DMS114 treated with DMSO at 0.1 percent for 48 hours (cell line): ENCODE measurements at regions not wholly inside any gene's neighbourhood (a gene's known extent, or its start where the extent isn't known, plus 50 kb on each side); places are given as distances from the start of the nearest gene placed in this dataset.
"Not testable (repeated sequence)": the region's sequence is repeated elsewhere in the genome, so short reads cannot be mapped to it uniquely, and the experiment has no call there.

ENCODE experiments used
- DNase-seq: peaks from one replicate; lab custom pipeline; 2025; ENCODE audit not compliant: unreplicated experiment; lab: John Stamatoyannopoulos, UW

DNA sequence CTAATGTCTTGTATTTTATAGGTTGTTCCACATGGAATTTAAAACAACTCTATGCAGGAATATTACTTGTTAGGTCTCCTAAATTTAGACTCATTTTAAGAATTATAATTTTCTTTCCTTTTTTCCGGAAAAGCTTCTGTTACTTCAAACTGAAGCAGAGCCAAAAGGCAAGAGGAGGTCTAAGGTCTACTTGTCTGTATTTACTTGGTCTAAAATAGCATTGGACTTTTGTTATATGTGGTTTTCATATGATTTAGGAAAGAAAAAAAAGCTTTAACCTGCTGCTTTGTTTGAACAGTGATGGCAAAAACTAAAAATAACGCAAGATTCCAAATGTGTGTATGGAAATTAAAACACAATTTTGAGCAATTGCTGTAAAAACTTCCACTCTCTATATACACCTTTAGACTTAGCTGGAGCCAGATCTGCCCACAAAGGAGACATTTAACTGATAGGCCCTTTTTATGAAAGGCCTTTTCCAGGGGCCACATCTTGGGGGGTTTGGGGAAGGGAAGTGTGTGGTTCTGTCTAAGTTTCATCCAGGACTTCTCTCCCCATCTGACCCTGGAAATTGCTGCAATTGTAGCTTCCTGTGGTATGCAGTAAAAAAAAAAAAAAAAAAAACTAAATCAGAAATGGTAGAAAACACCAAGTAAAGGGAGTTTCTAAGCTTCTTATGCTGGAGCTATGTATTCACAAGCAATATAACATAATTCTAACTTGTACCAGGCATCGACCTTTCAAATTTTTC lies 307.7 kb upstream of the MEF2C start:
- DNase-seq, result no peak

DNA sequence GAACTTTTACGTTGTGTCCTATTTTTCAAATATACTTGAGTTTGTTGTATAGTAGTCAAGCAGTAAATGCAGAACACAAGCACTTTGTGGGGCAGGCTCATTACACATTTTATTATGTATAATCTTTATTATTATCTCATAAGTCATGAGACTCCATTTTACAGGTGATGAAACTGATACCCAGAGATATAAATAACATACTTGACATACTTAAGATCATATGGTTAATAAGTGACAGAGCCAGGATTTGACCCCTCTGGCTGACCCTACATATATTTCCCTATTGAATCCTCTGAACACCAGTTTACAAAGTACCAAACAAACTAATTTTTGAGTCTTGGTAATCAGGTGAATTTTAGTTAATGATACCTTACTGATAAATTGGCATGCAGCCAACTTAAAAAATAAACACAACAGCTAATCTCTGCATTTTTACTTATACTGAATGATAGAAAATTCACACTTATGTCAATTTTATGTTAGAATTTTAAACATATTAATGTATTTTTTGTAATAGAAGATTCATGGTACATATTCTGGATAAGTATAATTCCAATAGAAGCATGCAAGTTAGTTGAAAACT lies 305.0 kb upstream of the MEF2C start:
- no peak for DNase-seq

DNA sequence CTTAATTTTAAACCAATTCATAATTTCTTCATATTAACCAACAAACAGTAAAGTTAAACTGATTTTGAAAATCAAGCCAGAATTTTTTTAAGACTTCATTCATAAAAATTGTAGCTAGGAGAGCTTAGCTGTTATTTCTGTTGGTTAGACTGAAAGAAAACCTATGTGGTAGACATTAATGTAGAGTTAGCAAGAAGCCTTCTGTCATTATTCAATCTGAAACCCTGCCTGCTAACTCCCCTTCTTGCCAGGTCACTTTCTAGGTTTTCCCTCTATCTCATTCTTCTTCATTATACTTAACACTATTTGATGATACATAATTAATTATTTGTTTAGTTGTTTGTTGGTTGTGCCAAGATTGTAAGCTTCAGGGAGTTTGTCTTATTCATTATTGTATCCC lies 304.3 kb upstream of the MEF2C start:
- DNase-seq, result no peak

- no peak for DNase-seq
These were observed 298.6 kb upstream of the MEF2C start for GRCh38 chr5:89181546-89181945.

- DNase-seq, result no peak
These were observed 296.7 kb upstream of the MEF2C start for GRCh38 chr5:89179731-89180130.

GRCh38 chr5:89178541-89178940 lies 295.6 kb upstream of the MEF2C start:
- DNase-seq, result no peak

- no peak for DNase-seq
These were observed 290.5 kb upstream of the MEF2C start for GRCh38 chr5:89173528-89173927.

- no peak for DNase-seq
These were observed 285.8 kb upstream of the MEF2C start for GRCh38 chr5:89168766-89169165.

- DNase-seq, result not testable (repeated sequence)
These were observed 281.7 kb upstream of the MEF2C start for GRCh38 chr5:89164703-89165102.

GRCh38 chr5:89156226-89156625 lies 273.2 kb upstream of the MEF2C start:
- DNase-seq, result no peak

GRCh38 chr5:89147031-89147430 lies 264.0 kb upstream of the MEF2C start:
- no peak for DNase-seq

GRCh38 chr5:89137148-89137547 lies 254.2 kb upstream of the MEF2C start:
- DNase-seq, result no peak

GRCh38 chr5:89133975-89134374 lies 251.0 kb upstream of the MEF2C start:
- DNase-seq, result no peak

GRCh38 chr5:89133129-89133528 lies 250.1 kb upstream of the MEF2C start:
- no peak for DNase-seq

DNA sequence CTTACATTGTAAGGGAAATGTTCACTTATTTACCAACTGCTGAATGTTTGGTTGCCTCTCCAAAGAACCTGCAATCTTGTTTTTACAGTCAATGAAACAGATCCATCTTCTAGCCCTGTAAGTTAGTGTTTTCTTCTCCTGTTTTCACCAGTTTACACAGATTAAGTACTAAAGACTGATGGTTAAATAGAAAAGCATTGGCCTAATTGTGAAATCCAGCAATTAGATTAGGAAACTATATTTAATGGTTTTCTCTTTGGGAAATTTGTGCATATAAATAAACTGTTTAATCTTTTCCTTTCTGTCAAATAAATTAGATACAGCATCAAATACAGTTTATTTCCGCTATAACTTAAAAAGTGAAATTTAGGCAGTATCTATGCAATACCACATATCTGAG lies 247.9 kb upstream of the MEF2C start:
- no peak for DNase-seq

DNA sequence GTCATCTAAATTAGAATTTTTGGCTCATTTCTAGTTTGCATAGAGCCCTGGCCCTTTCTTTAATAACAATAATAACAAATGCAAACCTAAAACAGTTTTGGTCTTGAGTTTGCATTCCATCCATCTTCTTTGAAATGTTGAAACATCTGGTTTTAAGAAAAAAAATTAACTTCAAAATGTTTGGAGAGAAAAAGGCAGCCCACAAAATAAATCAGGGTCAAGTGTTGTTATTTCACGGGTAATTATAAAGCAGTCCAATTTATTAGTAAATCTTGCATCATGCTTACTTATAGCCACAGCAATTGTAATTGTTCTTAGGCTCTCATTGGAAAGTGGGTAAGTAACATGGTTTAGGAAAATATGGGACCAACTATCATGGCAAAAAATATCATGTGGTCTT lies 247.0 kb upstream of the MEF2C start:
- DNase-seq, result no peak

DNA sequence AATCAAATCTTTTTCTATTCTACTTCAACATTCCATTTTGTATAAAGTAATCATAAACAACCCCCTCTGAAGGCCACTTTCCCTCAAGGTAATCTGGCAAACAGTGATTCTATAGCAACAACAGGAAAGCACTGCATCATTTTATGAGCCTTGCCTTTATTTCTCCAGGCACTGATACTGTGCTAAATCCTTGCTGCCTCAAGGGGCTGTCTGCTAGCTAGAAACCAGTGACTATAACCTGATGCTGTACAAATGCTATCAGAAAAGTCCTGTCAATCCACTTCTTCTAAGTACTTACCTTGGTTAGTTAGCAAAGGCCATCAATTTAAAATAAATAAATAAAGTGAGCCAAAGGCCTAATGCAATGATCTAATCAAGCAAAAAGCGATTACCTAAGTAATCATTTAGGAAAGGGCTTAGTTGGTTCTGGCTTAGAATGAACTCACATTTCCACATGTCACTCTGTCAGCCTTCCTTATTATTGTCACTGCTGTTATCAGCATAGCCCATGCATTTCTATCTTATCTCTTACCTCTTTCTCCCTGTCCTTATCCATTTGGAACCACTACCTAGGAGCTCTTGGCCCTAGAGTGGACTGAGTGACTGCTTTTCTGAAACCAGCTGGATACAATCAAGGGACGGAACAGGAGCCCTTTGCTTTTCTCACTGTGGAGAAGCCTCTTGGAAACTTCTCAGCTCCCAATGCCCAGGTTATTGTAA lies 246.1 kb upstream of the MEF2C start:
- no peak for DNase-seq

- no peak for DNase-seq
These were observed 245.1 kb upstream of the MEF2C start for GRCh38 chr5:89128092-89128491.

- DNase-seq, result no peak
These were observed 244.2 kb upstream of the MEF2C start for GRCh38 chr5:89127191-89127590.

DNA sequence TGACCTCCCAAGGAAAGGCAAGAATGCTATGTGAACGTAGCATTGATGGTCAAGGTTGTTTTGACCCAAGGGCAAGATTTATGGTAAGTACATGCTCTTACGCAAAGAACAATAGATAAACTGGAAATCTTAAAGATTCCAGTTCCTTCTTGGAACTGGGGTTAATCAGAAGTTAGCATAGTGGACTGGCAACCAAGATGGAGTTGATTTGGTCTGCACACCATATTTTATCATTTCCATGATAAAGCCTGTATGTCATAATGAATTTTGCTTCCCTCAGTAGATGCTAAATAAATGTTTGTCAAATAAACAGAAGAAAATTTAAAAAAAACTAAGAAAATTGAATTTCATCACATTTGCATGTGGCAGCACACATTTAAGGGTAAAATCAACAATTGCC lies 242.4 kb upstream of the MEF2C start:
- DNase-seq, result no peak

DNA sequence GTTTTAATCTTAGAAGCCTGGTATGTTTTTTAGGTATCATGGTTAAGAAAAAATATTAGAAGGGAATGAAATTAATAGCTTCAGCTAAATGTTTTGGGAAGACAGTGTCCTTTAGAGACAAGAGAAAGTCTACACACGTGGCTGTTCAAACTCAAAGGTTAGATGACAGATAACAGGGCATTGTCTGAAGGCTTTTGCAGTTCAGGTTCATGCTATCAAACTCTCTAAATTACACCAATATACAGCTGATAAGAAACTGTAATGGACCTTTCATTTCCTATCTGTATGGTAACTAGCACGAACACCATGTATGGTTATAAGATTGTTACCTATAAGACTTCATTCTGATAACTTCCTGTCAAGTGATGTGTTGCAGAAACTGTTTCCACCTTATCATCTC lies 240.6 kb upstream of the MEF2C start:
- DNase-seq, result no peak

- DNase-seq, result no peak
These were observed 237.7 kb upstream of the MEF2C start for GRCh38 chr5:89120719-89121118.
